Trophoblast cell (in vitro differentiated cells and primary cell): ENCODE measurements at regions not wholly inside any gene's neighbourhood (a gene's known extent, or its start where the extent isn't known, plus 50 kb on each side); places are given as distances from the start of the nearest gene placed in this dataset.

Source experiments
- DNase-seq, 2 donors: peaks; one replicate each; pipeline ENCODE4 v3.0.0-alpha.2; 2016
- H2AFZ ChIP-seq: 2 replicates; pipeline ENCODE4 v1.6.1; 2013; ENCODE audit warnings: low read length, moderate library complexity, mild to moderate bottlenecking; ENCODE audit not compliant: insufficient read depth, poor library complexity
- H2AK5ac ChIP-seq: 2 replicates; pipeline ENCODE4 v1.6.1; 2013; ENCODE audit warnings: mild to moderate bottlenecking, low read length
- H2BK120ac ChIP-seq: 2 replicates; pipeline ENCODE4 v1.6.1; 2013; ENCODE audit warnings: low read length, mild to moderate bottlenecking, moderate library complexity; ENCODE audit not compliant: insufficient read depth, poor library complexity
- H2BK12ac ChIP-seq: 2 replicates; pipeline ENCODE4 v1.6.1; 2013; ENCODE audit warnings: mild to moderate bottlenecking, low read length, moderate library complexity
- H2BK5ac ChIP-seq: 2 replicates; pipeline ENCODE4 v1.6.1; 2013; ENCODE audit warnings: low read length, low read depth, moderate library complexity, mild to moderate bottlenecking; ENCODE audit not compliant: poor library complexity
- H3K14ac ChIP-seq: 2 replicates; pipeline ENCODE4 v1.6.1; 2013; ENCODE audit warnings: mild to moderate bottlenecking, low read length
- H3K18ac ChIP-seq: 2 replicates; pipeline ENCODE4 v1.6.1; 2013; ENCODE audit warnings: mild to moderate bottlenecking, low read length
- H3K23ac ChIP-seq: 2 replicates; pipeline ENCODE4 v1.6.1; 2013; ENCODE audit warnings: low read length
- H3K27ac ChIP-seq: 2 replicates; pipeline ENCODE4 v1.5.1; 2013; ENCODE audit warnings: low read depth, mild to moderate bottlenecking, inconsistent platforms, low read length, moderate library complexity
- H3K27me3 ChIP-seq: 2 replicates; pipeline ENCODE4 v1.6.1; 2013; ENCODE audit warnings: inconsistent platforms, mild to moderate bottlenecking, low read length, moderate library complexity; ENCODE audit not compliant: insufficient read depth
- H3K36me3 ChIP-seq, 2 experiments: 1 replicate in 1 of 2; 2 replicates in 1 of 2; pipeline ENCODE4 v1.6.1; 2013; ENCODE audit warnings: low read length in 2 of 2, mild to moderate bottlenecking in 2 of 2, moderate library complexity in 1 of 2; ENCODE audit not compliant: insufficient read depth in 2 of 2, control insufficient read depth in 1 of 2
- H3K4ac ChIP-seq: 2 replicates; pipeline ENCODE4 v1.6.1; 2013; ENCODE audit warnings: low read depth, mild to moderate bottlenecking, low read length, moderate library complexity
- H3K4me1 ChIP-seq, 2 experiments: 1 replicate in 1 of 2; 2 replicates in 1 of 2; pipeline ENCODE4 v1.6.1; 2013; ENCODE audit warnings: low read length in 2 of 2, mild to moderate bottlenecking in 2 of 2, moderate library complexity in 1 of 2; ENCODE audit not compliant: insufficient read depth in 2 of 2, control insufficient read depth in 1 of 2
- H3K4me2 ChIP-seq: 2 replicates; pipeline ENCODE4 v1.6.1; 2013; ENCODE audit warnings: inconsistent platforms, mild to moderate bottlenecking, low read length, moderate library complexity
- H3K4me3 ChIP-seq: 2 replicates; pipeline ENCODE4 v1.5.1; 2013; ENCODE audit warnings: mild to moderate bottlenecking, low read depth, low read length, inconsistent platforms
- H3K79me1 ChIP-seq: one replicate; pipeline ENCODE4 v1.6.1; 2013; ENCODE audit warnings: low read length
- H3K79me2 ChIP-seq: 2 replicates; pipeline ENCODE4 v1.6.1; 2013; ENCODE audit warnings: low read length, mild to moderate bottlenecking; ENCODE audit not compliant: control insufficient read depth, insufficient read depth, poor library complexity
- H3K9ac ChIP-seq: 2 replicates; pipeline ENCODE4 v1.6.1; 2013; ENCODE audit warnings: mild to moderate bottlenecking, low read length
- H3K9me3 ChIP-seq: 2 replicates; pipeline ENCODE4 v1.6.1; 2013; ENCODE audit warnings: low read depth, mild to moderate bottlenecking, control low read depth, inconsistent platforms, low read length; ENCODE audit not compliant: insufficient read depth
- H4K12ac ChIP-seq: 2 replicates; pipeline ENCODE4 v1.6.1; 2013; ENCODE audit warnings: low read depth, mild to moderate bottlenecking, low read length, moderate library complexity
- H4K8ac ChIP-seq: 2 replicates; pipeline ENCODE4 v1.6.1; 2013; ENCODE audit warnings: low read depth, mild to moderate bottlenecking, low read length, moderate library complexity
- H4K91ac ChIP-seq: one replicate; pipeline ENCODE4 v1.6.1; 2013; ENCODE audit warnings: low read depth, mild to moderate bottlenecking, low read length, moderate library complexity
- WGBS: extraction: QIAGEN DNeasy Blood & Tissue Kit; methylation state at CpG from one replicate; pipeline ENCODE4 v1.1.7; 2013; ENCODE audit warnings: missing lambda C conversion rate; ENCODE audit not compliant: insufficient read length, insufficient coverage; ENCODE audit errors: extremely low coverage; 5-methylcytosine and 5-hydroxymethylcytosine counted together

GRCh38 chr22:48106215-48106614, 1343.8 kb downstream of the TBC1D22A start:
- Histone ChIP-seq H3K27me3 (no peaks in the 10 kb centered on the region), H3K18ac (no peak overlapping the region), H4K12ac (no peak overlapping the region), H2AFZ (no peak overlapping the region), H3K9me3 (peaks cover 2% of the 10 kb centered on the region), H3K79me1 (no peaks in the 10 kb centered on the region), H3K27ac (no peak overlapping the region), H3K4me3 (no peak overlapping the region), H3K23ac (no peak overlapping the region), H2BK12ac (no peak overlapping the region), H3K9ac (no peak overlapping the region), H2AK5ac (no peak overlapping the region), H3K4me2 (no peak overlapping the region), H4K8ac (no peak overlapping the region), H4K91ac (no peak overlapping the region), H3K36me3 (no peaks in the 10 kb centered on the region), H3K4me1 (no peaks in the 10 kb centered on the region), H3K4ac (no peak overlapping the region), H3K79me2 (no peaks in the 10 kb centered on the region), H2BK5ac (no peak overlapping the region), H2BK120ac (no peak overlapping the region), H3K14ac (no peak overlapping the region)
- DNase-seq, result no peak
- WGBS, result no CpG with 5 or more reads among the region's 11 CpGs

DNA sequence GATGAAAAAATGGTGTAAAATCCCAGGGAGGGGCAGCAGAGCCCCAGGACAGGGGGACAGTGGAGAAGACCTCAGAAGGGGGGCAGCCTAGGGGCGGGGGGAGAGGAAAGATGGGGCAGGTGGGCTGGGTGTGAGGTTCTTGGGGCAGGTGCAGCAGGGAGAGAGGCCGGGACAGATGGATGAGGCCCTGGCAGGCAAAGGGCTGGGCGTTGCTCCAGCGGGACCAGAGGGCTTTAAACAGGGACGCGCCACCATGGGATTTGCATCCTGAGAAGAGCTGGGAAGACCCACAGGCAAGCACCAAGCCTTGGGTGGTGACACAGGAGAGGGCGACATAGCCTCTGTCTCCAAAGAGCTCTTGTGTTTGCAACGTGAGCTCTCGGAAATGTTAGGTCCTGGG, 1342.8 kb downstream of the TBC1D22A start:
- Histone ChIP-seq H4K91ac (no peak overlapping the region), H3K14ac (no peak overlapping the region), H3K27ac (no peak overlapping the region), H3K27me3 (no peaks in the 10 kb centered on the region), H4K12ac (no peak overlapping the region), H4K8ac (no peak overlapping the region), H3K9me3 (peaks cover 2% of the 10 kb centered on the region), H3K4ac (no peak overlapping the region), H2AK5ac (no peak overlapping the region), H3K79me2 (no peaks in the 10 kb centered on the region), H3K9ac (no peak overlapping the region), H3K4me2 (no peak overlapping the region), H3K4me3 (no peak overlapping the region), H2BK120ac (no peak overlapping the region), H2AFZ (no peak overlapping the region), H3K79me1 (no peaks in the 10 kb centered on the region), H3K4me1 (no peaks in the 10 kb centered on the region), H3K18ac (no peak overlapping the region), H3K23ac (no peak overlapping the region), H2BK12ac (no peak overlapping the region), H2BK5ac (no peak overlapping the region), H3K36me3 (no peaks in the 10 kb centered on the region)
- DNase-seq, result no peak
- WGBS, result no CpG with 5 or more reads among the region's 9 CpGs

- no peak overlapping the region for H2BK120ac ChIP-seq
- H3K4me1 ChIP-seq, result no peaks in the 10 kb centered on the region
- H4K91ac ChIP-seq, result no peak overlapping the region
- no peak overlapping the region for H2AFZ ChIP-seq
- no peak overlapping the region for H2AK5ac ChIP-seq
- H4K12ac ChIP-seq, result no peak overlapping the region
- H3K9ac ChIP-seq, result no peak overlapping the region
- no peak overlapping the region for H2BK12ac ChIP-seq
- no peak overlapping the region for H3K23ac ChIP-seq
- no peak overlapping the region for H3K27ac ChIP-seq
- no peak for DNase-seq
- H3K4me3 ChIP-seq, result no peak overlapping the region
- H3K79me1 ChIP-seq, result no peaks in the 10 kb centered on the region
- H3K36me3 ChIP-seq, result no peaks in the 10 kb centered on the region
- no CpG with 5 or more reads among the region's 15 CpGs for WGBS
- H2BK5ac ChIP-seq, result no peak overlapping the region
- H3K4ac ChIP-seq, result no peak overlapping the region
- H3K14ac ChIP-seq, result no peak overlapping the region
- H3K27me3 ChIP-seq, result no peaks in the 10 kb centered on the region
- no peaks in the 10 kb centered on the region for H3K79me2 ChIP-seq
- H3K9me3 ChIP-seq, result peaks cover 2% of the 10 kb centered on the region
- H3K18ac ChIP-seq, result no peak overlapping the region
- no peak overlapping the region for H3K4me2 ChIP-seq
- H4K8ac ChIP-seq, result no peak overlapping the region
Observed at GRCh38 chr22:48104766-48105165, 1342.3 kb downstream of the TBC1D22A start.

DNA sequence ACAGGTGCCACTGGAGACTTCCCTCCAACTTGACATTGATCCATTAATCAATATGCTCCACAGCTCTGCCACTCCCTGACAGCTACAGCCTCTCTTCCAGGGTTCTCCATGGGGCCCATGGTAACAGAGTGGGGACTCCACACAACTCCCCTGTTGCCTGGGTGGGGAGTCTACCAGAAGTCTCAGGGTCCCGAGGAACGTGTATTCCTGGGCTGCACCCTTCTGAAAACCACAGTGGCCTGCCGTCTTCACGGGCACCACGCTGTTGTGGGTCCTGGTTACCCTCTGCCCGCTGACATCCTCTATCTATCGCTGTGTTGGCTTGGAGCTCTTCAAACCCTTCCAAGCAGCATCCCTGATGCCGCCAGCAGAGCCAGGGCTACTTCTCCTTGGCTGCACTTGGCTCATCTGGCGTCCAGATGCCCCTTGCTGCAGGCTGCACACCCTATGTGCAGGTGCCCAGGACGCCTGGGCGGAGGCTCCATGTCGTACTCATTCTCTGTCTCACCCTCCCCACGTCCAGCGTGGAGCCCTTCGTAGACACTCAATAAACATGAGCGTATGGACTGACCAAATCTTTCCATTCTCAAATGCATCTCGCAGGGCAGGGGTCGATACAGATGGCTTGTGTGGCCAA, 1341.8 kb downstream of the TBC1D22A start:
- Histone ChIP-seq H4K91ac (no peak overlapping the region), H3K4me1 (no peaks in the 10 kb centered on the region), H3K36me3 (no peaks in the 10 kb centered on the region), H3K27me3 (no peaks in the 10 kb centered on the region), H3K23ac (no peak overlapping the region), H3K4ac (no peak overlapping the region), H4K12ac (no peak overlapping the region), H3K79me1 (no peaks in the 10 kb centered on the region), H3K4me3 (peak overlapping the region; percentile 2), H3K27ac (no peak overlapping the region), H3K14ac (no peak overlapping the region), H3K9me3 (peaks cover 2% of the 10 kb centered on the region), H3K4me2 (no peak overlapping the region), H2BK120ac (no peak overlapping the region), H2BK12ac (no peak overlapping the region), H2AK5ac (no peak overlapping the region), H2BK5ac (no peak overlapping the region), H2AFZ (no peak overlapping the region), H3K79me2 (no peaks in the 10 kb centered on the region), H3K18ac (no peak overlapping the region), H4K8ac (no peak overlapping the region), H3K9ac (no peak overlapping the region)
- no CpG with 5 or more reads among the region's 18 CpGs for WGBS
- no peak for DNase-seq
